ENCODE measurements at regions not wholly inside any gene's neighbourhood (a gene's known extent, or its start where the extent isn't known, plus 50 kb on each side); places are given as distances from the start of the nearest gene placed in this dataset.

DNA sequence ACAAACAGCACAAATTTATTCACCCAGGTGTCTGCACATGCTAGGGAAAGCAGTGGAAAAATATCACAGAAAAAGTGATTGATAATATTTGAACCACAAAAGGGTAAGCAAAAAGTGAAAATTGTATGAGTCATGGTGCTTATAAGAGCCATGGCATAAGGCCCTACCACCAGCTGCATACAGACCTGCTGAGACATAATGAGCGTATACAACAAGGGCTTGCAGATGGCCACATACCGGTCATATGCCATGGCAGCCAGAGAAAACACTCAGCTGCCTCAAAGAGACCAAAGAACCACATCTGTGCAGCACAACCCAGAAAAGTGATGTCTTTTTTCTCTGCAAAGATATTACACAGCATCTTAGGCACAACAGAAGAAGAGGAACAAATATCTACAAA lies 71.4 kb upstream of the OR9G4 start:
- H3K4me1 ChIP-seq (ENCODE audit: control insufficient read depth, insufficient read depth, low read length), result no peaks in the 10 kb centered on the region
- Mint-ChIP-seq H3K9me3 (peaks cover 5% of the 10 kb centered on the region in 2 donors), H3K4me1 (no peaks in the 10 kb centered on the region), H3K36me3 (no peaks in the 10 kb centered on the region), H3K27ac (no peak overlapping the region), H3K27me3 (ENCODE audit: low read depth in 2 of 2) (no peaks in the 10 kb centered on the region), H3K4me3 (no peak overlapping the region)
- H3K9me3 ChIP-seq (ENCODE audit: control insufficient read depth, insufficient read depth, low read length), result no peaks in the 10 kb centered on the region
- WGBS (ENCODE audit: insufficient coverage), result 61% methylated on average over 2 of the region's 2 CpGs
- H3K27ac ChIP-seq (ENCODE audit: low read length), result no peak overlapping the region
- no peaks in the 10 kb centered on the region for H3K36me3 ChIP-seq (ENCODE audit: control insufficient read depth, insufficient read depth, low read length)
- ATAC-seq (no peak), DNase-seq (no peak)
- TF ChIP-seq, protein P1, sequence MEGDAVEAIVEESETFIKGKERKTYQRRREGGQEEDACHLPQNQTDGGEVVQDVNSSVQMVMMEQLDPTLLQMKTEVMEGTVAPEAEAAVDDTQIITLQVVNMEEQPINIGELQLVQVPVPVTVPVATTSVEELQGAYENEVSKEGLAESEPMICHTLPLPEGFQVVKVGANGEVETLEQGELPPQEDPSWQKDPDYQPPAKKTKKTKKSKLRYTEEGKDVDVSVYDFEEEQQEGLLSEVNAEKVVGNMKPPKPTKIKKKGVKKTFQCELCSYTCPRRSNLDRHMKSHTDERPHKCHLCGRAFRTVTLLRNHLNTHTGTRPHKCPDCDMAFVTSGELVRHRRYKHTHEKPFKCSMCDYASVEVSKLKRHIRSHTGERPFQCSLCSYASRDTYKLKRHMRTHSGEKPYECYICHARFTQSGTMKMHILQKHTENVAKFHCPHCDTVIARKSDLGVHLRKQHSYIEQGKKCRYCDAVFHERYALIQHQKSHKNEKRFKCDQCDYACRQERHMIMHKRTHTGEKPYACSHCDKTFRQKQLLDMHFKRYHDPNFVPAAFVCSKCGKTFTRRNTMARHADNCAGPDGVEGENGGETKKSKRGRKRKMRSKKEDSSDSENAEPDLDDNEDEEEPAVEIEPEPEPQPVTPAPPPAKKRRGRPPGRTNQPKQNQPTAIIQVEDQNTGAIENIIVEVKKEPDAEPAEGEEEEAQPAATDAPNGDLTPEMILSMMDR (IDR thresholded peaks at IDR 0.05), result no peak
- no peaks in the 10 kb centered on the region for H3K27me3 ChIP-seq (ENCODE audit: control insufficient read depth, insufficient read depth, low read length)
- intact Hi-C loops (cut with micrococcal nuclease), result no loop called here
- H3K4me3 ChIP-seq (ENCODE audit: low read length), result no peak overlapping the region

DNA sequence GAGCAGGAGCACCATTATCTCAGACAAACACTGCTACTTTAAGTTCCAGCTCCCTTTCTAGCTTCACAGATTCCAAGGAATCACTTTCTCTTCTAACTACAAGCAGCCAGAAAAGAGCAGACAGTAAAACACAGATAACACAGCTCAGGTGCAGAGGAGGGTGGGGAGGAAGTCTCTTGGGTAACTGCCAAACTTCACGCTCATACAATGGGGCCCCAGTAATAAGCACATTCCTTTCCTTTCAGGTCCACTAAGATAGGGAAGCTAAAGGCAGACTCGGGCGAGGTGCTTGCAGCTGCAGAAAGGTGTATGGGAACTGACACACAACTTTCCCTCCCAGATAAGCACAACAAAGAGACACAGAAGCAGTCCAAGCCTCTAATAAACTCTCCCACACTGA lies 69.2 kb upstream of the OR9G4 start:
- WGBS (ENCODE audit: insufficient coverage), result 86% methylated on average over 3 of the region's 3 CpGs
- ATAC-seq (no peak), DNase-seq (no peak)
- Mint-ChIP-seq H3K27me3 (ENCODE audit: low read depth in 2 of 2) (no peaks in the 10 kb centered on the region), H3K4me1 (no peaks in the 10 kb centered on the region), H3K27ac (no peak overlapping the region), H3K36me3 (no peaks in the 10 kb centered on the region), H3K9me3 (peaks cover 5% of the 10 kb centered on the region in 2 donors), H3K4me3 (no peak overlapping the region)
- Histone ChIP-seq H3K36me3 (ENCODE audit: control insufficient read depth, insufficient read depth, low read length) (no peaks in the 10 kb centered on the region), H3K27me3 (ENCODE audit: control insufficient read depth, insufficient read depth, low read length) (no peaks in the 10 kb centered on the region), H3K9me3 (ENCODE audit: control insufficient read depth, insufficient read depth, low read length) (no peaks in the 10 kb centered on the region), H3K4me3 (ENCODE audit: low read length) (no peak overlapping the region), H3K4me1 (ENCODE audit: control insufficient read depth, insufficient read depth, low read length) (no peaks in the 10 kb centered on the region), H3K27ac (ENCODE audit: low read length) (no peak overlapping the region)
- TF ChIP-seq, protein P1 (IDR thresholded peaks at IDR 0.05), result no peak
- intact Hi-C loops (cut with micrococcal nuclease), result no loop called here

DNA sequence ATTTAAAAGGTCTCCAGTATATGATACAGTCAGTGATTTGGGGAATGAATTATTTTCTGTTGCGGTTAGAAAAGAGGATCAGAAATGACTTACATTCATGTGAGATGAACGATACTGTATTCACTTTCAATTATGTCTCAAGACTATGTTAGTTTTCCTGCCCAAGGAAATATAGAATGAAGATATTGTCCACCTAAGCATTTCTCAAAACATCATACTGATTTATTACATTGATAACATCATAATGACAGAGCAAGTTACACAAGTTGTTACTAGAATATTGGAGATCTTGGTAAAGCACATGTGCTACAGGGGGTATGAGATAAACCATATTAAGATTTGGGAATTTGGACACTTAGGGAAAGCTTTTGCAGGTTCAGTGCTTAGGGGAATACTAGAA lies 67.8 kb upstream of the OR9G4 start:
- Histone ChIP-seq H3K27ac (ENCODE audit: low read length) (no peak overlapping the region), H3K27me3 (ENCODE audit: control insufficient read depth, insufficient read depth, low read length) (no peaks in the 10 kb centered on the region), H3K9me3 (ENCODE audit: control insufficient read depth, insufficient read depth, low read length) (no peaks in the 10 kb centered on the region), H3K36me3 (ENCODE audit: control insufficient read depth, insufficient read depth, low read length) (no peaks in the 10 kb centered on the region), H3K4me1 (ENCODE audit: control insufficient read depth, insufficient read depth, low read length) (no peaks in the 10 kb centered on the region), H3K4me3 (ENCODE audit: low read length) (no peak overlapping the region)
- DNase-seq (no peak), ATAC-seq (no peak)
- peaks cover 5% of the 10 kb centered on the region in 2 donors for H3K9me3 Mint-ChIP-seq
- H3K4me3 Mint-ChIP-seq, result no peak overlapping the region
- 100% methylated on average over 1 of the region's 2 CpGs for WGBS (ENCODE audit: insufficient coverage)
- H3K36me3 Mint-ChIP-seq, result no peaks in the 10 kb centered on the region
- H3K4me1 Mint-ChIP-seq, result no peaks in the 10 kb centered on the region
- TF ChIP-seq, protein P1 (IDR thresholded peaks at IDR 0.05), result no peak
- intact Hi-C loops (cut with micrococcal nuclease), result no loop called here
- H3K27ac Mint-ChIP-seq, result no peak overlapping the region
- H3K27me3 Mint-ChIP-seq (ENCODE audit: low read depth in 2 of 2), result no peaks in the 10 kb centered on the region

DNA sequence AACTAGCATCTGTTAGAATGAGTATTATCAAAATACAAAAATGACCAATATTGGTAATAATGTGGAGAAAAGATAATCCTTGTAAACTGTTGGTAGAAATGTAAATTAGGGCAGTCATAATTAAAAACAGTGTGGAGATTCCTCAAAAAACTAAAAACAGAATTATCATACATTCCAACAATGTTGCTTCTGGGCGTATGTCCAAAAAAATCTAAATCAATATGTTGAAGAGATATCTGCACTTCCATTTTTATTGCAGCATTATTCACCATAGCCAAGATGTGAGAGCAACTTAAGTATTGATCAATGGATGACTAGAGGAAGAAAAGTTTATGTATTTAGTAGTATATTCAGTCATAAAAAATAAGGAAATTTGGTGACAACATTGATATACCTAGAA lies 59.8 kb upstream of the OR9G4 start:
- no peak overlapping the region for H3K27ac ChIP-seq (ENCODE audit: low read length)
- H3K27ac Mint-ChIP-seq, result no peak overlapping the region

More for the DNA sequence above, 59.8 kb upstream of the OR9G4 start:
- no peaks in the 10 kb centered on the region for H3K36me3 Mint-ChIP-seq
- H3K4me1 Mint-ChIP-seq, result no peaks in the 10 kb centered on the region
- H3K9me3 Mint-ChIP-seq, result peaks cover 5 to 8% of the 10 kb centered on the region in 2 donors
- WGBS (ENCODE audit: insufficient coverage), result no CpG with 5 or more reads among the region's 1 CpG
- no peak for DNase-seq
- Histone ChIP-seq H3K9me3 (ENCODE audit: control insufficient read depth, insufficient read depth, low read length) (no peaks in the 10 kb centered on the region), H3K4me1 (ENCODE audit: control insufficient read depth, insufficient read depth, low read length) (no peaks in the 10 kb centered on the region), H3K27me3 (ENCODE audit: control insufficient read depth, insufficient read depth, low read length) (no peaks in the 10 kb centered on the region), H3K4me3 (ENCODE audit: low read length) (no peak overlapping the region), H3K36me3 (ENCODE audit: control insufficient read depth, insufficient read depth, low read length) (no peaks in the 10 kb centered on the region)
- H3K4me3 Mint-ChIP-seq, result no peak overlapping the region
- intact Hi-C loops (cut with micrococcal nuclease), result no loop called here
- no peak for ATAC-seq
- no peaks in the 10 kb centered on the region for H3K27me3 Mint-ChIP-seq (ENCODE audit: low read depth in 2 of 2)
- TF ChIP-seq, protein P1 (IDR thresholded peaks at IDR 0.05), result no peak
